NCI-H2196 (cell line): ENCODE measurements at regions not wholly inside any gene's neighbourhood (a gene's known extent, or its start where the extent isn't known, plus 50 kb on each side); places are given as distances from the start of the nearest gene placed in this dataset.

Experiments
- DNase-seq: peaks from one replicate; lab custom pipeline; 2025; ENCODE audit not compliant: unreplicated experiment; lab: John Stamatoyannopoulos, UW

GRCh38 chr11:110891411-110891810 lies 179.2 kb upstream of the ARHGAP20 start:
- no peak for DNase-seq

DNA sequence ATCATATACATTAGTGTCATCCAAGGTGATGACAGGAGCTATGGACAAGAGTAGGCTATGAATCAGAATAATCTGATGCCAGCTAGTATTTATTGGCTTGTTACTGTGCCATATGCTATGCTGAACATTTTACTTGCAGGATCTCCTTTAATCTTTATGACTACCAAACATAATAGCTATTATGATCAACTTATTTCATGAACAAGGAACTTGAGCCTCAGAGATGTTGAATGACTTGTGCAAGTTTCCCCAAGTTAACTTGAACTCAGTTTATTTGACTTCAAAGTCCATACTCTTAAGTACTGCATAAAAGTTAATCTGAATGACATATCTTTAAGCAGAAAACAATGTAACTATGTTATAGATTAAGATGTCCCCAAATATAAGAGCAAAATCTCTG lies 178.8 kb upstream of the ARHGAP20 start:
- no peak for DNase-seq

DNA sequence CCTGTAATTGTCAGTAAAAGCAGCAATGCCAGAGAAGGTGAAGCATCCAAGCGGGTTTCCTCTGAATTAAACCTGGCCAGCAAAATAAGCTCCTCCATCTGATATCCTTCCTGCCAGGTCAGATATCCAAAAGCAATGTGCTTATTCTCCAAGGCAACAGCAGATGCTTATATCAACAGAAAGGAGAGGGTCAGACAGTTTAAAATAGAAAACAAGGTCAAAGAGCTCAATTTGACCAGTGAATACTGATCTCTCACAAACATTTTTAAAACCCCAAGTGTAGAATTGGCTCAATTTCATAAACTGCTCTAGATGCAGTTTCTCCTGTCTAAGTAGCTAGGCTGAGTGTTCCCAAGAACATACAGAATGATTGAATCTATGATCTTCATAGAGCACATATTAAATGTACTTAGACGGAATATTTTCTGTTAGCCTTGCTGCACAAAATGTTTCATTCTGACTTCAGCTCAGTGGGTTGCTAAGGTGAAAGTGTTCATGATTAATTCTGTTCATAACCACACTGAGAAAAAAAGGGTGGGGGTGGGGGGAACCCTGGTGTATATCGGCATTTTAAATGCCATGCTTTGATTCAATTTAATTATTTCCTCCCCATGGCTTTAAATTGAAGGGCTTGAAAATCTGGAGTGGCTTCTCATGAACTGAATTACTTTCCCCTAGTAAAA lies 174.2 kb upstream of the ARHGAP20 start:
- no peak for DNase-seq

DNA sequence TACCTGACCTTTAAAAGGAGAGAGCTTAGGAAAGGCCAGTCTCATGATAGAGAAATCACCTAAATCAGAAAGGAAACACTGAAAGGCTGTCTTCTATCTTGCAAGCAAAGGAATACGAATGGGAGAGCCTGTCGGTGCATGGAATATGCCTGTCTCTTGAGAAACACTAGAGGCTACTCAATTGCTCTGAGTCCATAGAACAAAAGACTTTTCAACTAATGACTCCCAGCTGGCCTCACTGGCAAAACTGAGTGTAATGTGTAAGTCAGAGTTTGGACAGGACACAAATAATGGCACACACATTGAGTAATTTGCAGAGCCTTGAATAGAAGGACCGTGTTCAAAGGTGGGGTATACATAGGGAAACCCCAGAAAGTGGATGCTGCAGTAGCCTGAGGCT lies 171.0 kb upstream of the ARHGAP20 start:
- no peak for DNase-seq

DNA sequence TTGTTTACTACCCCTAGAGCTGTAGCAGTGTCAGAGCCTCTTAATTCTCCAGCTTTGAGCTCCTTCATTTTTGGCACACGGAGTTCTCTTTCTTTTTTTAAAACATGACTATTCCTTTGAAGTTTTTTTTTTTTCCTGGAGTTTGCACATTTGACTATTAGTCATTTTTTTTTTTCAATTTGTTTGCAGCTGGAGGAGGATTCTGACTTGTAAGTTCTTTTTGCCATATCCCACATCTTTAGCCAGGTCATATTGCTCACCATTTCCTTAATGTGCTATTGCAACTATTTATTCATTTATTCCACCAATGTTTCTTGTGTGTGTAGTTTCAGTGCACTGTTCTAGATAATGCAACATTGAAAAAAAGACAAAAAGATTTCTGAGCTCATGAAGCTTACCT lies 166.3 kb upstream of the ARHGAP20 start:
- DNase-seq = no peak

DNA sequence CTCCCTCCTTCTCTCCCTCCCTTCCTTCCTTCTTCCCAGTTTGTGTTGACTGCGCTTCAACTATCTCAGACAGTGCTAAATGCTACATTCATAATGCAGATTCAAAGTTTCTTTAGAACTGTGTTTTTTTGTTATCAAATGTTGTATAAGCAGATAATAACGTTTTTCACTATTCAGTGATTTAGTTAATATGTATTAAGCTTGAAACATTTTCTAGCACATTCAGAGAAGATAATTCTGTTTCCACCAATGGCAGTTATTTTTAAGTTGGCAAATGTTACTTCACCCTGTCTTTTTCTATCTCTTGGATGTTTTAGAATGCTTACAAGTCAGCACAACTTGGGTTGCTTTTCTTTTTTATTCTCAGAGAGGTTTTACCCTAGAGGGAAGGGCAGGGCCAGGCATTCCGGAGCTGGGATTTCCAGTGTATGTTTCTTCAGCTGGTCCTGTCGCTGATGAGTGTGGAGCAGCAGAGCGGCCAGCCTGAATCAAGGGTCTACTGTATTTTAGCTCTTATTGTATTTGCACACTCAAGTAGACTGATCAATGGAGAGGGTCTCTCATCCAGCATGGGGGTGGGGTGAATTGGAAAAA lies 162.3 kb upstream of the ARHGAP20 start:
- DNase-seq = no peak

DNA sequence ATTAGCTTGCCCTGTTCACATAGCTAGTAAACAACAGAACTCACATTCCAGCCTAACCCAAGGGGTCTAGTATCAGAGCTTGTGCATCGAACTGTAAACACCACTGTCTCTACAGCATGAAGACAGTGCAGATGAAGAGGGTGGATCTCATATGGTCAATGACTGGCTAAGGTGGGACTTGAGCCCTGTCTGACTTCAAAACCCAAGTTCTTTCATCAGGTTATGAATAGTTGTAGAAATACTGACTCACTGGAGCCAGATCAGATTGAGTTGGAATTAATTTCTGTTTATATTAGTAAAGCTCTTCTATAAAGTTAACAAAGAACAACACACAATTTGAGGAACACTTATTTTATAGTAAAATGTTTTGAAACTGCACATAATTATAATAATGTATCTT lies 161.7 kb upstream of the ARHGAP20 start:
- DNase-seq = no peak

- DNase-seq = no peak
Observed at GRCh38 chr11:110870816-110871522, 158.7 kb upstream of the ARHGAP20 start.

DNA sequence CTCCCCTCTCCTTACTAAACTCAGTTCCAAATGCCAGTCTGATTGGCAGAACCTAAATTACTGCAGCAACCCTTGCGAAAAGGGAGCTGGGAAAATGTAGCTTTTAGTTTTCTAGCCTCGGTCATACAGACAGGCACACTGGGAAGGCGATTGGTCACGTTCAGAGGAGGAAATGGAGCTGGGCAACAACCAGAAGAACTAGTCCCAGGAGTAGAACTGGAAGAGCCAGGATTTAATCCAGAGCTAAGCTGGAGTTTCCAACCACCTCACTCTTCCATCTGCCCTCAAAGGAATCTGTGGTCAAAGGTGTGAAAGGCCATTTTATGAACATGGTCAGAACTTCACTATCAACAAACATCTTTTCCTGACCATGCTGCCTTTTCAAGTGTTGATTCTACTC lies 155.7 kb upstream of the ARHGAP20 start:
- no peak for DNase-seq

- no peak for DNase-seq
Observed at GRCh38 chr11:110866081-110866480, 153.8 kb upstream of the ARHGAP20 start.

GRCh38 chr11:110862407-110862806 lies 150.2 kb upstream of the ARHGAP20 start:
- DNase-seq = no peak

DNA sequence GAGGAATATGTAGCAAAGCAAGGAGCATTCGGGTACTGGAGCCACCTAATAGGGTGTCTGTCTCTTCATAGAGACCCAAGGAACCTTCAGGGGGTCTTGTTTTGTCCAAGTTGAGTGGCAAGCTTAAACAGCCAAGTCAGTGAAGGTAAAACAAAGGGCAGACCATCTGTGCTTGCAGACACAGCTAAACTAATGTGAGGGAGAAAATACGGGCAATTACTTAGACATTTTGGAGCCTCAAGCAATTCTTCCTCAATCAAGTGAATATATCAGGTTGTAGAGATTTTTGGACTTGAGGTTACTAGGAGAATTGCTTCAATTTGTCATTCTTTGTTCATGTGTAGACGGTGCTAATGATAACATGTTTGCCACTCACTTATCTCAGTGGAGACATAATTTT lies 148.2 kb upstream of the ARHGAP20 start:
- DNase-seq = no peak

DNA sequence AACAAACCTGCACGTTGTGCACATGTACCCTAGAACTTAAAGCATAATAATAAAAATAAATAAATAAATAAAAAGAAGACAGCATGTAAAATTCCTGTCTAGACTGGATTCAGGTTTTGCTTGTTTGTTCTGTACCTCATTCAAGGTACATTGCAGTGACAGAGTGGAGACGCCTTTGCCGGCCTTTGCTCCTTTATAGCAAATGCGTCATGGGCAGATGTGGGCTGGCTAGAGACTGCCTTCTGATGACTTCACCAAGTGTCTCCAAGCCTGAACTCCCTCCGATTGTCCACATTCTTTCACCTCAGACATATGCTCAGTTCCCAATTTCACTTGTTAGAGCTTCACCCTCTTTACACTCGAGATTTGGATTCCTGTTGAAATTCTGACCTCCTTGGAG lies 147.8 kb upstream of the ARHGAP20 start:
- DNase-seq = no peak

- DNase-seq = no peak
Observed at GRCh38 chr11:110859240-110859840, 147.1 kb upstream of the ARHGAP20 start.

DNA sequence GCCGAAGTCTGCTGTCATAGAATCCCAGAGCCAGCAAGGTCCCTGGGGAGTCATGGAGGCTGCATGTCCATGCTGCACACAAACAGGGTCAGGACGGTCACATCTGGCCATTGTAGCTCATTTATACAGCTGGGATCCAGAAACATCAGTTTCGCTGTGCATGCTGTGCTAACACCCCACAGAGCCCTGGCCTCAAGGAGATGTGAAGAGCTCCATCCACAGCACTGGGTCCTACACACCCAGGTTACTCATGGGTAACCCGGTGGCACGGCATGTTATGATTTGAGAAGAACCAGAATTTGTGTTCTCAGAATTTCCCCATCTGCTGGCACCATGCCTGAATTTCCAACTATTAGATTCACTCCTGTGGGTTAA lies 146.3 kb upstream of the ARHGAP20 start:
- no peak for DNase-seq

DNA sequence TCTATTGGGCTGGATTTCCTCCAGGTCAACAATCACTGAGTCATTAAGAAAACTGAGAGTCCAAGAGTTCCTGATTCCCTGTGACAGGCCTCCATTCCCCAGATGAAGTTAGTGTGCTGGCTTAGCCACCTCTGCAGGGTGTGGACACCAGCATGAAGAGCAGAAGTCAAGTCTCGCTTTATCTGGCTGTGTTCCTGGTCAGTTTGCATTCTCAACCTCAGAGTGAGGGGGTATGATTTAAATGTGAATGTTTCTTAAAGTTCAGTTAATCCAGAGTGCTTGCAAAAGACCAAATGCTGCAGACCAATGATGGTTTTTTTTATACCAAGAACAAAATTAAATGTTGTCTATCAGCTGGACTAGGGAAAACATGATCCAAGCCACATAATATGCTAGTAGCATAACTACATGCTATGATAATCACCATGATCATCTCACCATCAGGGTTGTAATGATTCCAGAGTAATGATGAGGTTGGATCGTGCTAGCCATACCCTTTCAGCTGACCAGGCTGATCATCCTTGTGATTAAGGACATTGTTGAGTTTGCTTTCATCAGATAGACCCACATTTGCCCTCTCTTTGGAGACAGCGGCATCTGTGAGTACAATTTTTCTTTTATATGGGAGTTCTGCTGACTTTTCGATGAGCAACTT lies 145.8 kb upstream of the ARHGAP20 start:
- DNase-seq = no peak

- no peak for DNase-seq
Observed at GRCh38 chr11:110856996-110857812, 145.0 kb upstream of the ARHGAP20 start.

- DNase-seq = no peak
Observed at GRCh38 chr11:110856340-110856739, 144.1 kb upstream of the ARHGAP20 start.

GRCh38 chr11:110855191-110855590 lies 143.0 kb upstream of the ARHGAP20 start:
- DNase-seq = no peak

GRCh38 chr11:110852921-110853490 lies 140.8 kb upstream of the ARHGAP20 start:
- DNase-seq = no peak
